Duodenal mucosa (tissue), 2 donors: ENCODE measurements at regions not wholly inside any gene's neighbourhood (a gene's known extent, or its start where the extent isn't known, plus 50 kb on each side); places are given as distances from the start of the nearest gene placed in this dataset.

Experiments used
- H3K27ac ChIP-seq: one replicate; pipeline ENCODE4 v1.7.0; 2013; ENCODE audit warnings: low read depth, low read length
- H3K27me3 ChIP-seq, 2 donors: one replicate each; pipeline ENCODE4 v1.7.0; 2013; ENCODE audit warnings: low read length in 2 of 2, control low read depth in 1 of 2; ENCODE audit not compliant: insufficient read depth in 2 of 2, control insufficient read depth in 1 of 2
- H3K36me3 ChIP-seq, 2 donors: one replicate each; pipeline ENCODE4 v1.7.0; 2013; ENCODE audit warnings: low read length in 2 of 2, control low read depth in 1 of 2; ENCODE audit not compliant: insufficient read depth in 2 of 2, control insufficient read depth in 1 of 2
- H3K4me1 ChIP-seq, 2 donors: one replicate each; pipeline ENCODE4 v1.7.0; 2013; ENCODE audit warnings: low read length in 2 of 2, control low read depth in 1 of 2; ENCODE audit not compliant: insufficient read depth in 2 of 2, control insufficient read depth in 1 of 2
- H3K4me3 ChIP-seq, 2 donors: one replicate each; pipeline ENCODE4 v1.7.0; 2013; ENCODE audit warnings: low read length in 2 of 2, low read depth in 1 of 2
- H3K9ac ChIP-seq, 2 donors: one replicate each; pipeline ENCODE4 v1.7.0; 2013; ENCODE audit warnings: low read length in 2 of 2, low read depth in 1 of 2
- H3K9me3 ChIP-seq, 2 donors: one replicate each; pipeline ENCODE4 v1.7.0; 2013; ENCODE audit warnings: low read length in 2 of 2, control low read depth in 1 of 2; ENCODE audit not compliant: control insufficient read depth in 1 of 2

GRCh38 chr9:78127279-78128225 is 95.9 kb upstream of the GNAQ start:
- Histone ChIP-seq H3K27me3 (no peaks in the 10 kb centered on the region), H3K27ac (no peak overlapping the region), H3K4me3 (no peak overlapping the region), H3K36me3 (no peaks in the 10 kb centered on the region), H3K9me3 (no peaks in the 10 kb centered on the region), H3K4me1 (no peaks in the 10 kb centered on the region), H3K9ac (no peak overlapping the region)

GRCh38 chr9:78123808-78124207 is 92.2 kb upstream of the GNAQ start:
- no peaks in the 10 kb centered on the region for H3K4me1 ChIP-seq
- H3K27ac ChIP-seq = no peak overlapping the region
- H3K36me3 ChIP-seq = no peaks in the 10 kb centered on the region
- H3K9me3 ChIP-seq = no peaks in the 10 kb centered on the region
- no peak overlapping the region for H3K4me3 ChIP-seq
- H3K9ac ChIP-seq = no peak overlapping the region
- no peaks in the 10 kb centered on the region for H3K27me3 ChIP-seq

- Histone ChIP-seq H3K4me1 (no peaks in the 10 kb centered on the region), H3K4me3 (no peak overlapping the region), H3K36me3 (no peaks in the 10 kb centered on the region), H3K9me3 (no peaks in the 10 kb centered on the region), H3K27me3 (no peaks in the 10 kb centered on the region), H3K27ac (no peak overlapping the region), H3K9ac (no peak overlapping the region)
These were observed 91.0 kb upstream of the GNAQ start for GRCh38 chr9:78122631-78123030.

- H3K36me3 ChIP-seq = no peaks in the 10 kb centered on the region
- no peak overlapping the region for H3K4me3 ChIP-seq
- no peak overlapping the region for H3K9ac ChIP-seq
- H3K27ac ChIP-seq = no peak overlapping the region
- no peaks in the 10 kb centered on the region for H3K27me3 ChIP-seq
- no peaks in the 10 kb centered on the region for H3K4me1 ChIP-seq
- H3K9me3 ChIP-seq = no peaks in the 10 kb centered on the region
These were observed 89.9 kb upstream of the GNAQ start for GRCh38 chr9:78121488-78121887.

GRCh38 chr9:78118742-78119473 is 87.3 kb upstream of the GNAQ start:
- no peaks in the 10 kb centered on the region for H3K9me3 ChIP-seq
- H3K36me3 ChIP-seq = no peaks in the 10 kb centered on the region
- H3K27ac ChIP-seq = no peak overlapping the region
- no peaks in the 10 kb centered on the region for H3K4me1 ChIP-seq
- no peaks in the 10 kb centered on the region for H3K27me3 ChIP-seq
- H3K9ac ChIP-seq = no peak overlapping the region
- H3K4me3 ChIP-seq = no peak overlapping the region

- Histone ChIP-seq H3K4me3 (no peak overlapping the region), H3K36me3 (no peaks in the 10 kb centered on the region), H3K27me3 (no peaks in the 10 kb centered on the region), H3K9me3 (no peaks in the 10 kb centered on the region), H3K27ac (no peak overlapping the region), H3K4me1 (no peaks in the 10 kb centered on the region), H3K9ac (no peak overlapping the region)
These were observed 83.5 kb upstream of the GNAQ start for GRCh38 chr9:78115073-78115472.

- H3K9me3 ChIP-seq = no peaks in the 10 kb centered on the region
- H3K9ac ChIP-seq = no peak overlapping the region
- no peaks in the 10 kb centered on the region for H3K36me3 ChIP-seq
- no peaks in the 10 kb centered on the region for H3K4me1 ChIP-seq
- no peak overlapping the region for H3K27ac ChIP-seq
- H3K4me3 ChIP-seq = no peak overlapping the region
- no peaks in the 10 kb centered on the region for H3K27me3 ChIP-seq
These were observed 83.0 kb upstream of the GNAQ start for GRCh38 chr9:78114581-78114980.

- Histone ChIP-seq H3K27me3 (no peaks in the 10 kb centered on the region), H3K27ac (no peak overlapping the region), H3K4me1 (no peaks in the 10 kb centered on the region), H3K9ac (no peak overlapping the region), H3K36me3 (no peaks in the 10 kb centered on the region), H3K4me3 (no peak overlapping the region), H3K9me3 (no peaks in the 10 kb centered on the region)
These were observed 80.8 kb upstream of the GNAQ start for GRCh38 chr9:78112406-78112805.

- Histone ChIP-seq H3K9ac (no peak overlapping the region), H3K4me1 (no peaks in the 10 kb centered on the region), H3K4me3 (no peak overlapping the region), H3K27ac (no peak overlapping the region), H3K27me3 (no peaks in the 10 kb centered on the region), H3K36me3 (no peaks in the 10 kb centered on the region), H3K9me3 (no peaks in the 10 kb centered on the region)
These were observed 80.4 kb upstream of the GNAQ start for GRCh38 chr9:78112004-78112403.

GRCh38 chr9:78109075-78109474 is 77.5 kb upstream of the GNAQ start:
- H3K27ac ChIP-seq = no peak overlapping the region
- H3K36me3 ChIP-seq = no peaks in the 10 kb centered on the region
- H3K27me3 ChIP-seq = no peaks in the 10 kb centered on the region
- H3K4me3 ChIP-seq = no peak overlapping the region
- no peaks in the 10 kb centered on the region for H3K4me1 ChIP-seq
- H3K9me3 ChIP-seq = no peaks in the 10 kb centered on the region
- H3K9ac ChIP-seq = no peak overlapping the region
